ENCODE measurements at regions not wholly inside any gene's neighbourhood (a gene's known extent, or its start where the extent isn't known, plus 50 kb on each side); places are given as distances from the start of the nearest gene placed in this dataset.
"Not testable (repeated sequence)": the region's sequence is repeated elsewhere in the genome, so short reads cannot be mapped to it uniquely, and the experiment has no call there.

- Mint-ChIP-seq H3K9me3 (peaks cover 85% of the 10 kb centered on the region), H3K4me1 (peaks cover 57% of the 10 kb centered on the region), H3K27ac (peak overlapping the region; percentile 94), H3K36me3 (ENCODE audit: low read depth) (peaks cover 45% of the 10 kb centered on the region), H3K27me3 (ENCODE audit: insufficient read depth) (no peaks in the 10 kb centered on the region), H3K4me3 (no peak overlapping the region)
- H3K36me3 ChIP-seq (ENCODE audit: control insufficient read depth, insufficient read depth, low read length): peaks cover 18% of the 10 kb centered on the region
- WGBS, 2 experiments (ENCODE audit: insufficient coverage in 1 of 2, insufficient read length in 1 of 2): 86 to 93% methylated on average over 9 to 19 of the region's 19 CpGs
- H3K27me3 ChIP-seq (ENCODE audit: control insufficient read depth, insufficient read depth, low read length, poor library complexity, severe bottlenecking): no peaks in the 10 kb centered on the region
- H3K27ac ChIP-seq (ENCODE audit: low read depth, low read length): no peak overlapping the region
- peaks cover 16% of the 10 kb centered on the region for H3K9me3 ChIP-seq (ENCODE audit: control insufficient read depth, low read length)
- DNase-seq: no peak
- no peak overlapping the region for H3K4me3 ChIP-seq (ENCODE audit: low read length)
- no peaks in the 10 kb centered on the region for H3K4me1 ChIP-seq (ENCODE audit: control insufficient read depth, insufficient read depth, low read length)
- H3K9ac ChIP-seq (ENCODE audit: extremely low read depth, low read length, poor library complexity, severe bottlenecking): peak overlapping the region; percentile 34
- no peak for TF ChIP-seq CTCF (conservative IDR thresholded peaks at IDR 0.05)
These were observed 156.0 kb downstream of the DEFB131A start for GRCh38 chr4:9600246-9600645.

- Histone ChIP-seq H3K27ac (ENCODE audit: low read depth, low read length) (no peak overlapping the region), H3K9me3 (ENCODE audit: control insufficient read depth, low read length) (peaks cover 34% of the 10 kb centered on the region), H3K9ac (ENCODE audit: extremely low read depth, low read length, poor library complexity, severe bottlenecking) (no peak overlapping the region), H3K27me3 (ENCODE audit: control insufficient read depth, insufficient read depth, low read length, poor library complexity, severe bottlenecking) (no peaks in the 10 kb centered on the region), H3K36me3 (ENCODE audit: control insufficient read depth, insufficient read depth, low read length) (peaks cover 18% of the 10 kb centered on the region), H3K4me1 (ENCODE audit: control insufficient read depth, insufficient read depth, low read length) (no peaks in the 10 kb centered on the region), H3K4me3 (ENCODE audit: low read length) (peak overlapping the region; percentile 53)
- no peak for TF ChIP-seq CTCF (conservative IDR thresholded peaks at IDR 0.05)
- WGBS, 2 experiments (ENCODE audit: insufficient coverage in 1 of 2, insufficient read length in 1 of 2): 93 to 96% methylated on average over 15 to 18 of the region's 18 CpGs
- no peaks in the 10 kb centered on the region for H3K27me3 Mint-ChIP-seq (ENCODE audit: insufficient read depth)
- peaks cover 51% of the 10 kb centered on the region for H3K36me3 Mint-ChIP-seq (ENCODE audit: low read depth)
- peak overlapping the region; percentile 36 for H3K4me3 Mint-ChIP-seq
- peaks cover 69% of the 10 kb centered on the region for H3K4me1 Mint-ChIP-seq
- peak overlapping the region; percentile 10 for H3K27ac Mint-ChIP-seq
- no peak for DNase-seq
- peaks cover 88% of the 10 kb centered on the region for H3K9me3 Mint-ChIP-seq
These were observed 158.2 kb downstream of the DEFB131A start for GRCh38 chr4:9602389-9602914.

- not testable (repeated sequence) for H3K27me3 Mint-ChIP-seq (ENCODE audit: insufficient read depth); H3K27me3 ChIP-seq (ENCODE audit: control insufficient read depth, insufficient read depth, low read length, poor library complexity, severe bottlenecking); H3K27ac ChIP-seq (ENCODE audit: low read depth, low read length); H3K4me1 ChIP-seq (ENCODE audit: control insufficient read depth, insufficient read depth, low read length)
- Histone ChIP-seq H3K9ac (ENCODE audit: extremely low read depth, low read length, poor library complexity, severe bottlenecking) (peak overlapping the region; percentile 16), H3K36me3 (ENCODE audit: control insufficient read depth, insufficient read depth, low read length) (peaks cover 34% of the 10 kb centered on the region), H3K4me3 (ENCODE audit: low read length) (peak overlapping the region; percentile 50), H3K9me3 (ENCODE audit: control insufficient read depth, low read length) (peaks cover 52% of the 10 kb centered on the region)
- Mint-ChIP-seq H3K9me3 (peaks cover 94% of the 10 kb centered on the region), H3K4me1 (peaks cover 62% of the 10 kb centered on the region), H3K36me3 (ENCODE audit: low read depth) (peaks cover 61% of the 10 kb centered on the region), H3K27ac (peak overlapping the region; percentile 85), H3K4me3 (peak overlapping the region; percentile 36)
- peak; percentile 60 for DNase-seq
- WGBS, 2 experiments (ENCODE audit: insufficient coverage in 1 of 2, insufficient read length in 1 of 2): 77 to 94% methylated on average over 2 to 16 of the region's 17 CpGs
These were observed 160.0 kb downstream of the DEFB131A start for GRCh38 chr4:9604031-9604892.

DNA sequence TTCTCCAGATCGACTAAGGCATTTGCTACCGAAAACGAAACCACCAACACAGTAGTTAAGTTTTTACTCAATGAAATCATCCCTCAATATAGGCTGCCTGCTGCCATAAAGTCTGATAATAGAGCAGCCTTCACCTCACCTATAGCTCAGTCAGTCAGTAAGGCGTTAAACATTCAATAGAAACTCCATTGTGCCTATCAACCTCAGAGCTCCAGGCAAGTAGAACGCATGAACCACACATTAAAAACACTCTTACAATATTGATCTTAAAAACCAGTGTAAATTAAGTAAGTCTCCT, 160.6 kb downstream of the DEFB131A start:
- peaks cover 94% of the 10 kb centered on the region for H3K9me3 Mint-ChIP-seq
- 60 to 85% methylated on average over 1 to 5 of the region's 5 CpGs for WGBS, 2 experiments (ENCODE audit: insufficient coverage in 1 of 2, insufficient read length in 1 of 2)
- H3K36me3 Mint-ChIP-seq (ENCODE audit: low read depth): peaks cover 65% of the 10 kb centered on the region
- H3K9ac ChIP-seq (ENCODE audit: extremely low read depth, low read length, poor library complexity, severe bottlenecking); H3K27ac ChIP-seq (ENCODE audit: low read depth, low read length); H3K4me1 ChIP-seq (ENCODE audit: control insufficient read depth, insufficient read depth, low read length); H3K27me3 Mint-ChIP-seq (ENCODE audit: insufficient read depth); DNase-seq; H3K27me3 ChIP-seq (ENCODE audit: control insufficient read depth, insufficient read depth, low read length, poor library complexity, severe bottlenecking): not testable (repeated sequence)
- H3K27ac Mint-ChIP-seq: peak overlapping the region; percentile 85
- peaks cover 56% of the 10 kb centered on the region for H3K4me1 Mint-ChIP-seq
- Histone ChIP-seq H3K9me3 (ENCODE audit: control insufficient read depth, low read length) (peaks cover 58% of the 10 kb centered on the region), H3K36me3 (ENCODE audit: control insufficient read depth, insufficient read depth, low read length) (peaks cover 39% of the 10 kb centered on the region), H3K4me3 (ENCODE audit: low read length) (peak overlapping the region; percentile 57)
- peak overlapping the region; percentile 36 for H3K4me3 Mint-ChIP-seq

Data from endodermal cell (in vitro differentiated cells).